GM12878 (cell line): ENCODE measurements at regions not wholly inside any gene's neighbourhood (a gene's known extent, or its start where the extent isn't known, plus 50 kb on each side); places are given as distances from the start of the nearest gene placed in this dataset.

ENCODE experiments used
- ATAC-seq: fragments of 200-7000 bp; cut with Tn5 transposase; 3 replicates; pipeline ENCODE4 v1.9.1; 2020; ENCODE audit warnings: mild to moderate bottlenecking, moderate library complexity
- BruUV-seq: library from RNA; stranded (reverse); fragments of 400-500 nt; replicated peaks from 2 replicates; lab custom pipeline; 2021; lab: Mats Ljungman, UMichigan
- CTCF ChIA-PET: fragments of 300-600 bp; sonication (Branson Sonifier 250); formaldehyde crosslinking; extraction: SDS; loops from one replicate; lab custom pipeline; 2021; ENCODE audit warnings: inconsistent platforms; lab: Yijun Ruan, JAX
- POLR2A ChIA-PET: fragments of 350-600 bp; formaldehyde crosslinking; extraction: SDS; loops from one replicate; lab custom pipeline; 2021; ENCODE audit warnings: inconsistent platforms; lab: Charles Lee
- RAD21 ChIA-PET: fragments of 300-600 bp; sonication (Branson Sonifier 250); formaldehyde crosslinking; loops from one replicate; lab custom pipeline; 2023; ENCODE audit warnings: antibody characterized with exemption; ENCODE audit not compliant: unreplicated experiment; lab: Charles Lee
- SMC1A ChIA-PET: fragments of 300-600 bp; sonication (Branson Sonifier 250); formaldehyde crosslinking; loops from one replicate; lab custom pipeline; 2023; ENCODE audit not compliant: unreplicated experiment, uncharacterized antibody; lab: Charles Lee
- DNase-seq: peaks from one replicate; pipeline ENCODE4 v3.0.0-alpha.2; 2011; ENCODE audit warnings: low read depth, low spot score
- FAIRE-seq: peaks from 3 replicates; lab custom pipeline; 2011; peaks lifted over from hg19 to GRCh38; lab: Jason Lieb, UNC
- H2AFZ ChIP-seq: 2 replicates; pipeline ENCODE4 v1.6.0; 2011; ENCODE audit warnings: low read depth, low read length, control low read depth; ENCODE audit not compliant: control insufficient read depth
- H3K27ac ChIP-seq: 2 replicates; pipeline ENCODE4 v1.5.1; 2011; ENCODE audit warnings: control low read depth; ENCODE audit not compliant: control insufficient read depth, insufficient read depth
- H3K27me3 ChIP-seq, 2 experiments: replicated peaks in 1 of 2; 2 replicates each; pipeline versions ENCODE4 v1.6.0 to v1.6.1; 2011; ENCODE audit warnings: low read length in 1 of 2; ENCODE audit not compliant: control insufficient read depth in 2 of 2, insufficient read depth in 2 of 2
- H3K36me3 ChIP-seq, 2 experiments: 2 replicates each; pipeline ENCODE4 v1.5.1; 2011; ENCODE audit warnings: low read length in 1 of 2; ENCODE audit not compliant: control insufficient read depth in 2 of 2, insufficient read depth in 2 of 2
- H3K4me1 ChIP-seq: 2 replicates; pipeline ENCODE4 v1.6.1; 2011; ENCODE audit warnings: mild to moderate bottlenecking, low read length, moderate library complexity, mixed read lengths; ENCODE audit not compliant: control insufficient read depth, insufficient read depth
- H3K4me2 ChIP-seq: 2 replicates; pipeline ENCODE4 v1.6.0; 2011; ENCODE audit warnings: control low read depth; ENCODE audit not compliant: control insufficient read depth, insufficient read depth
- H3K4me3 ChIP-seq: fragments of 200-600 bp; sonication (generic); 2 replicates; pipeline ENCODE4 v1.5.1; 2016
- H3K79me2 ChIP-seq: 2 replicates; pipeline ENCODE4 v1.6.0; 2011; ENCODE audit warnings: low read length; ENCODE audit not compliant: control insufficient read depth, insufficient read depth
- H3K9ac ChIP-seq: 2 replicates; pipeline ENCODE4 v1.8.0; 2011; ENCODE audit warnings: low read length, control low read depth, mixed read lengths; ENCODE audit not compliant: control insufficient read depth, insufficient read depth
- H3K9me3 ChIP-seq: replicated peaks from 3 replicates; pipeline ENCODE4 v1.5.1; 2011; ENCODE audit warnings: mild to moderate bottlenecking, low read length; ENCODE audit not compliant: control insufficient read depth, insufficient read depth
- H4K20me1 ChIP-seq: 2 replicates; pipeline ENCODE4 v1.6.0; 2011; ENCODE audit not compliant: control insufficient read depth, insufficient read depth
- BRCA1 ChIP-seq: IDR thresholded peaks from 2 replicates; pipeline ENCODE4 v1.6.1; 2011; ENCODE audit warnings: low read depth, low read length, improper control_type of control experiment
- DPF2 ChIP-seq: fragments of 450-650 bp; IDR thresholded peaks from 2 replicates; pipeline ENCODE4 v1.6.1; 2017; ENCODE audit warnings: mild to moderate bottlenecking
- FOXM1 ChIP-seq: IDR thresholded peaks from 2 replicates; pipeline ENCODE4 v1.6.1; 2012; ENCODE audit warnings: low read depth, mild to moderate bottlenecking, inconsistent platforms, low read length, moderate library complexity
- IKZF1 ChIP-seq: fragments of 450-650 bp; conservative IDR thresholded peaks from 2 replicates; pipeline ENCODE4 v1.6.1; 2017; ENCODE audit warnings: antibody characterized with exemption, mild to moderate bottlenecking
- MLLT1 ChIP-seq: fragments of 450-650 bp; IDR thresholded peaks from 2 replicates; pipeline ENCODE4 v1.6.1; 2016; ENCODE audit warnings: mild to moderate bottlenecking
- NFIC ChIP-seq: IDR thresholded peaks from 2 replicates; pipeline ENCODE4 v1.6.1; 2012; ENCODE audit warnings: low read depth, mild to moderate bottlenecking, inconsistent platforms, low read length, moderate library complexity
- NFXL1 ChIP-seq: fragments of 450-650 bp; IDR thresholded peaks from 2 replicates; pipeline ENCODE4 v1.6.1; 2017; ENCODE audit warnings: antibody characterized with exemption, mild to moderate bottlenecking, borderline replicate concordance
- NFYA ChIP-seq: IDR thresholded peaks from 2 replicates; pipeline ENCODE4 v1.6.1; 2011; ENCODE audit warnings: low read depth, mild to moderate bottlenecking, low read length, improper control_type of control experiment, borderline replicate concordance
- PAX5 ChIP-seq: IDR thresholded peaks from 2 replicates; pipeline ENCODE4 v1.6.1; 2011; ENCODE audit warnings: low read depth, low read length, borderline replicate concordance
- REST ChIP-seq: IDR thresholded peaks from 2 replicates; pipeline ENCODE4 v1.6.1; 2012; ENCODE audit warnings: mild to moderate bottlenecking, low read depth, low read length
- SMAD1 ChIP-seq: fragments of 450-650 bp; IDR thresholded peaks from 2 replicates; pipeline ENCODE4 v1.6.1; 2018; ENCODE audit warnings: mild to moderate bottlenecking, low read depth; ENCODE audit not compliant: partially characterized antibody
- STAT1 ChIP-seq: fragments of 450-650 bp; conservative IDR thresholded peaks from 2 replicates; pipeline ENCODE4 v1.6.1; 2014; ENCODE audit warnings: antibody characterized with exemption, mild to moderate bottlenecking
- TCF12 ChIP-seq: IDR thresholded peaks from 2 replicates; pipeline ENCODE4 v1.6.1; 2011; ENCODE audit warnings: low read depth, mild to moderate bottlenecking, low read length
- ZBED1 ChIP-seq: IDR thresholded peaks from 2 replicates; pipeline ENCODE4 v1.6.1; 2016; ENCODE audit warnings: borderline replicate concordance
- ZNF207 ChIP-seq: fragments of 450-650 bp; IDR thresholded peaks from 2 replicates; pipeline ENCODE4 v1.6.1; 2014; ENCODE audit warnings: antibody characterized with exemption, mild to moderate bottlenecking, borderline replicate concordance
- ZNF384 ChIP-seq: IDR thresholded peaks from 2 replicates; pipeline ENCODE4 v1.6.1; 2012; ENCODE audit warnings: low read depth, mild to moderate bottlenecking, low read length, improper control_type of control experiment, borderline replicate concordance
- WGBS: methylation state at CpG from one replicate; pipeline ENCODE4 v1.1.6; 2016; ENCODE audit warnings: low lambda C conversion rate; ENCODE audit not compliant: insufficient replicate concordance, insufficient coverage; ENCODE audit errors: missing lambda C conversion rate; 5-methylcytosine and 5-hydroxymethylcytosine counted together
- in situ Hi-C: fragments of 300-500 bp; cut with MboI; formaldehyde crosslinking; loops from 9 replicates; pipeline ENCODE4 v1.14.3; 2018; ENCODE audit warnings: mixed read lengths
- intact Hi-C: fragments of 100-400 bp; cut with micrococcal nuclease; formaldehyde crosslinking; loops from one replicate; pipeline ENCODE4 v1.14.2; 2022; ENCODE audit not compliant: unreplicated experiment

- TF ChIP-seq REST = no peak
Observed at GRCh38 chr22:47334601-47335000, 572.2 kb downstream of the TBC1D22A start (continued).

- in situ Hi-C loops = no loop called here
- CTCF ChIA-PET = no interaction called here
- WGBS = 17% methylated on average over 2 of the region's 2 CpGs
- no peak overlapping the region for H3K9ac ChIP-seq
- no peak overlapping the region for H3K4me2 ChIP-seq
- no peaks in the 10 kb centered on the region for H3K27me3 ChIP-seq
- no peak overlapping the region for H2AFZ ChIP-seq
- TF ChIP-seq ZNF207 (no peak), ZBED1 (no peak), MLLT1 (no peak), ZNF384 (no peak), NFYA (no peak), IKZF1 (no peak), PAX5 (no peak), BRCA1 (no peak), FOXM1 (no peak), TCF12 (no peak), NFIC (no peak), DPF2 (no peak), NFXL1 (no peak), STAT1 (no peak), SMAD1 (no peak)
- no peak for ATAC-seq
- POLR2A ChIA-PET = no interaction called here
- H3K36me3 ChIP-seq = no peaks in the 10 kb centered on the region
- no peaks in the 10 kb centered on the region for H3K4me1 ChIP-seq
- intact Hi-C loops = no loop called here
- no peak overlapping the region for H3K27ac ChIP-seq
- no TSS peak for BruUV-seq
- H3K4me3 ChIP-seq = no peak overlapping the region
- no peak for FAIRE-seq
- no peak for DNase-seq
- no peaks in the 10 kb centered on the region; the same call in 1 of the 3 replicates for H3K9me3 ChIP-seq
- H4K20me1 ChIP-seq = no peaks in the 10 kb centered on the region
- H3K79me2 ChIP-seq = no peaks in the 10 kb centered on the region
- SMC1A ChIA-PET = no interaction called here
- RAD21 ChIA-PET = no interaction called here
Observed at GRCh38 chr22:47333625-47334024, 571.2 kb downstream of the TBC1D22A start.
